Smooth muscle cell (in vitro differentiated cells): ENCODE measurements at regions not wholly inside any gene's neighbourhood (a gene's known extent, or its start where the extent isn't known, plus 50 kb on each side); places are given as distances from the start of the nearest gene placed in this dataset.

Experiments used
- DNase-seq: peaks from one replicate; lab custom pipeline; 2025; ENCODE audit not compliant: unreplicated experiment; lab: John Stamatoyannopoulos, UW
- H2AFZ ChIP-seq: fragments of 200-600 bp; sonication (generic); 2 replicates; pipeline ENCODE4 v1.6.0; 2016; ENCODE audit warnings: antibody characterized with exemption, low read depth, mild to moderate bottlenecking
- H3F3A ChIP-seq: fragments of 200-600 bp; sonication (generic); 2 replicates; pipeline ENCODE4 v1.6.0; 2017; ENCODE audit warnings: antibody characterized with exemption, low read depth
- H3K27ac ChIP-seq: fragments of 200-600 bp; sonication (generic); 2 replicates; pipeline ENCODE4 v1.5.1; 2016; ENCODE audit warnings: low read depth, mild to moderate bottlenecking
- H3K27me3 ChIP-seq: fragments of 200-600 bp; sonication (generic); 2 replicates; pipeline ENCODE4 v1.6.1; 2016; ENCODE audit warnings: low read depth, mild to moderate bottlenecking
- H3K36me3 ChIP-seq: fragments of 200-600 bp; sonication (generic); 2 replicates; pipeline ENCODE4 v1.5.1; 2016; ENCODE audit warnings: low read depth
- H3K4me1 ChIP-seq: fragments of 200-600 bp; sonication (generic); 2 replicates; pipeline ENCODE4 v1.5.1; 2016; ENCODE audit warnings: low read depth
- H3K4me2 ChIP-seq: fragments of 200-600 bp; sonication (generic); 2 replicates; pipeline ENCODE4 v1.6.0; 2016; ENCODE audit warnings: mild to moderate bottlenecking
- H3K4me3 ChIP-seq: fragments of 200-600 bp; sonication (generic); 2 replicates; pipeline ENCODE4 v1.5.1; 2016; ENCODE audit warnings: mild to moderate bottlenecking
- H3K79me2 ChIP-seq: fragments of 200-600 bp; sonication (generic); 2 replicates; pipeline ENCODE4 v1.6.0; 2016; ENCODE audit warnings: low read depth, mild to moderate bottlenecking
- H3K9ac ChIP-seq: fragments of 200-600 bp; sonication (generic); 2 replicates; pipeline ENCODE4 v1.6.0; 2016; ENCODE audit warnings: low read depth
- H3K9me3 ChIP-seq: fragments of 200-600 bp; sonication (generic); replicated peaks from 2 replicates; pipeline ENCODE4 v1.5.1; 2016; ENCODE audit warnings: low read depth
- H4K20me1 ChIP-seq: fragments of 200-600 bp; sonication (generic); 2 replicates; pipeline ENCODE4 v1.6.0; 2016; ENCODE audit warnings: low read depth
- CTCF ChIP-seq: fragments of 200-600 bp; sonication (generic); IDR thresholded peaks from 2 replicates; pipeline ENCODE4 v1.5.1; 2017; ENCODE audit warnings: borderline replicate concordance, mild to moderate bottlenecking, antibody characterized with exemption; ENCODE audit not compliant: insufficient read depth, poor library complexity, severe bottlenecking
- WGBS: methylation state at CpG from one replicate; pipeline ENCODE4 v1.1.7; 2016; ENCODE audit warnings: low lambda C conversion rate; 5-methylcytosine and 5-hydroxymethylcytosine counted together

GRCh38 chr4:79023799-79024770, 84.8 kb upstream of the PAQR3 start:
- no peak overlapping the region for H3K4me2 ChIP-seq
- TF ChIP-seq CTCF = no peak
- H3K9me3 ChIP-seq = no peaks in the 10 kb centered on the region
- no peak overlapping the region for H3K4me3 ChIP-seq
- no peak overlapping the region for H2AFZ ChIP-seq
- no peaks in the 10 kb centered on the region for H3K79me2 ChIP-seq
- no peaks in the 10 kb centered on the region for H3K4me1 ChIP-seq
- no peaks in the 10 kb centered on the region for H3K27me3 ChIP-seq
- WGBS = 87% methylated on average over 8 of the region's 8 CpGs
- no peak overlapping the region for H3K27ac ChIP-seq
- H3K36me3 ChIP-seq = no peaks in the 10 kb centered on the region
- H3F3A ChIP-seq = no peaks in the 10 kb centered on the region
- no peak overlapping the region for H3K9ac ChIP-seq
- no peaks in the 10 kb centered on the region for H4K20me1 ChIP-seq
- no peak for DNase-seq

DNA sequence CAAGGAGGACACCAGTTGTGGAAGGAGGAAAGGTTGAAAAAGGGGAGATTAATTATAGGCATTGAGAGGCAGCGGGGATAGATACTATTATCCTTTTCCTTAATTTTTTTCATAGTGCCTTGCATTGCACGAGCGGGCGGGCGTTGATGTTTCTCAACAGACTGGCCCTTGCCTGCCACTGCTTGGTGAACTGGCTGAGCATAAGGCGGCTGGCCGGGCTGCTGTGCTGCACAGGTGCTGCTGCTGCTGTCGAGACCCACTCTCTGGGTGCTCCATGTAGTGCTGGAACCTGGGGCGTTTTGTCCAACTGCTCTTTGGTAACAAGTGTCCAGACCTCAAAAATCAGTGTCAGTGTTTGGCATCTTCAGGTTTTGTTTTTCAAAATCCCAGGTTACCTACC, 83.3 kb upstream of the PAQR3 start:
- no peak for TF ChIP-seq CTCF
- Histone ChIP-seq H3K4me2 (no peak overlapping the region), H3F3A (no peaks in the 10 kb centered on the region), H2AFZ (no peak overlapping the region), H3K27me3 (no peaks in the 10 kb centered on the region), H3K9ac (no peak overlapping the region), H4K20me1 (no peaks in the 10 kb centered on the region), H3K4me3 (no peak overlapping the region), H3K9me3 (no peaks in the 10 kb centered on the region), H3K36me3 (no peaks in the 10 kb centered on the region), H3K27ac (no peak overlapping the region), H3K79me2 (no peaks in the 10 kb centered on the region), H3K4me1 (no peaks in the 10 kb centered on the region)
- 89% methylated on average over 9 of the region's 9 CpGs for WGBS
- DNase-seq = no peak

DNA sequence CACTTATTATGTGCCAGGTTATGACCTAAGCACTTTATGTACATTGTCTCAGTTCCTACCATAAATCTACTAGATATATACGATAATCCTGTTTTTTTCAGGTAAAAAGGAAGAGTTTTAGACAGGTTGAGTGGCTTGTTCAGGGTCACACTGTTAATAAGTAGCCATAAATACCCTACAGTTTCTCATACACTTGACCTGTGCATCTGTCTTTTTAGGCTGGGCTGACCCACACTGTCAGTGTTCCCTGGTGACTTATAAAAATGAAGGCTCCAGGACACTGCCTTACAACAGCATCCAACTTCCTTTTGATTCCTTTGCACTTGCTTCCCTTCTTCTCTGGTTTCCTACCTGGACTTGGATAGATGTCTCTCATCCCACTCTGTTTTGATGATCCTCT, 78.2 kb upstream of the PAQR3 start:
- Histone ChIP-seq H3K27me3 (no peaks in the 10 kb centered on the region), H4K20me1 (no peaks in the 10 kb centered on the region), H3F3A (no peaks in the 10 kb centered on the region), H3K27ac (no peak overlapping the region), H3K4me2 (no peak overlapping the region), H3K79me2 (no peaks in the 10 kb centered on the region), H2AFZ (no peak overlapping the region), H3K9ac (no peak overlapping the region), H3K9me3 (no peaks in the 10 kb centered on the region), H3K36me3 (no peaks in the 10 kb centered on the region), H3K4me3 (no peak overlapping the region), H3K4me1 (no peaks in the 10 kb centered on the region)
- TF ChIP-seq CTCF = no peak
- no peak for DNase-seq
- 86% methylated on average over 1 of the region's 1 CpG for WGBS

- no peaks in the 10 kb centered on the region for H4K20me1 ChIP-seq
- no peak overlapping the region for H2AFZ ChIP-seq
- no peak overlapping the region for H3K4me2 ChIP-seq
- H3K27ac ChIP-seq = no peak overlapping the region
- H3K4me1 ChIP-seq = no peaks in the 10 kb centered on the region
- no peak for DNase-seq
- no peak overlapping the region for H3K9ac ChIP-seq
- H3K36me3 ChIP-seq = no peaks in the 10 kb centered on the region
- H3F3A ChIP-seq = no peaks in the 10 kb centered on the region
- 80% methylated on average over 3 of the region's 3 CpGs for WGBS
- no peaks in the 10 kb centered on the region for H3K9me3 ChIP-seq
- no peak for TF ChIP-seq CTCF
- no peaks in the 10 kb centered on the region for H3K27me3 ChIP-seq
- H3K4me3 ChIP-seq = no peak overlapping the region
- H3K79me2 ChIP-seq = no peaks in the 10 kb centered on the region
Observed at GRCh38 chr4:79016878-79017277, 77.6 kb upstream of the PAQR3 start.
